Stimulated activated CD4-positive, alpha-beta T cell treated with anti-CD3 and anti-CD28 coated beads, Interleukin-12 subunit alpha, Interleukin-12 subunit beta, amount 100 ng/mL, for 48 hours (primary cell): ENCODE measurements at regions not wholly inside any gene's neighbourhood (a gene's known extent, or its start where the extent isn't known, plus 50 kb on each side); places are given as distances from the start of the nearest gene placed in this dataset.
"Not testable (repeated sequence)": the region's sequence is repeated elsewhere in the genome, so short reads cannot be mapped to it uniquely, and the experiment has no call there.

Experiments
- DNase-seq, 3 donors: peaks; one replicate each; pipeline ENCODE4 v3.0.0-alpha.2; 2020; ENCODE audit warnings: low read depth in 2 of 3, low spot score in 1 of 3

GRCh38 chr16:31581065-31581464 lies 53.4 kb downstream of the AHSP start:
- DNase-seq, result not testable (repeated sequence)

- not testable (repeated sequence) for DNase-seq
Measured at GRCh38 chr16:31601737-31602384, 74.2 kb downstream of the AHSP start.

- no peak for DNase-seq
Measured at GRCh38 chr16:31618130-31618529, 90.4 kb downstream of the AHSP start.

- DNase-seq, result no peak
Measured at GRCh38 chr16:31636433-31636832, 108.7 kb downstream of the AHSP start.

- DNase-seq, result no peak
Measured at GRCh38 chr16:31641279-31641678, 113.6 kb downstream of the AHSP start.

- DNase-seq, result not testable (repeated sequence)
Measured at GRCh38 chr16:31655674-31656073, 128.0 kb downstream of the AHSP start.

GRCh38 chr16:31664683-31665482 lies 137.2 kb downstream of the AHSP start:
- no peak for DNase-seq

- DNase-seq, result no peak
Measured at GRCh38 chr16:31674686-31675085, 147.0 kb downstream of the AHSP start.

GRCh38 chr16:31676731-31677130 lies 149.0 kb downstream of the AHSP start:
- no peak for DNase-seq

GRCh38 chr16:31678649-31679325 lies 151.1 kb downstream of the AHSP start:
- no peak for DNase-seq

GRCh38 chr16:31689331-31689730 lies 161.6 kb downstream of the AHSP start:
- DNase-seq, result not testable (repeated sequence)

GRCh38 chr16:31692338-31692737 lies 164.6 kb downstream of the AHSP start:
- DNase-seq, result not testable (repeated sequence)

- DNase-seq, result no peak
Measured at GRCh38 chr16:31693733-31694132, 166.0 kb downstream of the AHSP start.

- no peak for DNase-seq
Measured at GRCh38 chr16:31694461-31694860, 166.8 kb downstream of the AHSP start.

- DNase-seq, result no peak
Measured at GRCh38 chr16:31695667-31696066, 168.0 kb downstream of the AHSP start.

GRCh38 chr16:31696968-31697743 lies 169.5 kb downstream of the AHSP start:
- no peak for DNase-seq

- DNase-seq, result no peak
Measured at GRCh38 chr16:31697744-31698125, 170.0 kb downstream of the AHSP start.

- DNase-seq, result no peak
Measured at GRCh38 chr16:31698901-31699300, 171.2 kb downstream of the AHSP start.

GRCh38 chr16:31699601-31700000 lies 171.9 kb downstream of the AHSP start:
- no peak for DNase-seq

- DNase-seq, result peak in 1 of 3 donors; percentile 76
Measured at GRCh38 chr16:31700200-31700529, 172.5 kb downstream of the AHSP start.
